ENCODE measurements at regions not wholly inside any gene's neighbourhood (a gene's known extent, or its start where the extent isn't known, plus 50 kb on each side); places are given as distances from the start of the nearest gene placed in this dataset.

DNA sequence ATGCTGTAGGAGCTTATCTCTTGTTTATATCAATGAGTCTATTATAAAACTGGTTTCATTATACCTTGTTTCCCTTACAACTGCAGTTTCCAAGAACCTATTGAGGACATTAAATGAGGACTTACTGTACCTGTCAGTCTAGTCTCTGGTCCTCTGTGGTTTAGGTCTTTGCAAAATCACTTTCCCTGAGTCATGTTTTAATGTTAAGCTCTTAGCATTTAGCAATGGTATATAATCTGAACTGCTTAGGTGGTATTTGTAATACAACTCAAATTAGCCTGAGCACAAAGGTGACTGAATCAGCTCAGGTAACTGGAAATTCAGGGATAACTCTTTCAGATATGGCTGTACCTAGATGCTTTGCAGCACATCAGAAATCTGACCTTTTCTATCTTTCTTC lies 418.3 kb upstream of the SPRED2 start:
- H3K36me3 ChIP-seq, result no peaks in the 10 kb centered on the region
- no peak overlapping the region for H3K4me3 ChIP-seq (ENCODE audit: low read depth in 1 of 2, low read length in 1 of 2)
- TF ChIP-seq CTCF (IDR thresholded peaks at IDR 0.05), result no peak
- no peaks in the 10 kb centered on the region for H3K9me3 ChIP-seq
- H3K27ac ChIP-seq, result no peak overlapping the region
- H3K27me3 ChIP-seq, result no peaks in the 10 kb centered on the region
- no peaks in the 10 kb centered on the region for H3K4me1 ChIP-seq (ENCODE audit: control insufficient read depth in 1 of 2, insufficient read depth in 1 of 2, low read depth in 1 of 2, low read length in 1 of 2)

- Histone ChIP-seq H3K9me3 (no peaks in the 10 kb centered on the region), H3K36me3 (no peaks in the 10 kb centered on the region), H3K27me3 (no peaks in the 10 kb centered on the region), H3K4me3 (ENCODE audit: low read depth in 1 of 2, low read length in 1 of 2) (no peak overlapping the region), H3K27ac (no peak overlapping the region), H3K4me1 (ENCODE audit: control insufficient read depth in 1 of 2, insufficient read depth in 1 of 2, low read depth in 1 of 2, low read length in 1 of 2) (no peaks in the 10 kb centered on the region)
- no peak for TF ChIP-seq CTCF (IDR thresholded peaks at IDR 0.05)
These were observed 414.7 kb upstream of the SPRED2 start for GRCh38 chr2:65846989-65847678.

- H3K36me3 ChIP-seq, result no peaks in the 10 kb centered on the region
- no peak for TF ChIP-seq CTCF (IDR thresholded peaks at IDR 0.05)
- H3K9me3 ChIP-seq, result no peaks in the 10 kb centered on the region
- H3K4me1 ChIP-seq (ENCODE audit: control insufficient read depth in 1 of 2, insufficient read depth in 1 of 2, low read depth in 1 of 2, low read length in 1 of 2), result no peaks in the 10 kb centered on the region
- no peaks in the 10 kb centered on the region for H3K27me3 ChIP-seq
- H3K27ac ChIP-seq, result no peak overlapping the region
- H3K4me3 ChIP-seq (ENCODE audit: low read depth in 1 of 2, low read length in 1 of 2), result no peak overlapping the region
These were observed 413.2 kb upstream of the SPRED2 start for GRCh38 chr2:65845442-65846182.

DNA sequence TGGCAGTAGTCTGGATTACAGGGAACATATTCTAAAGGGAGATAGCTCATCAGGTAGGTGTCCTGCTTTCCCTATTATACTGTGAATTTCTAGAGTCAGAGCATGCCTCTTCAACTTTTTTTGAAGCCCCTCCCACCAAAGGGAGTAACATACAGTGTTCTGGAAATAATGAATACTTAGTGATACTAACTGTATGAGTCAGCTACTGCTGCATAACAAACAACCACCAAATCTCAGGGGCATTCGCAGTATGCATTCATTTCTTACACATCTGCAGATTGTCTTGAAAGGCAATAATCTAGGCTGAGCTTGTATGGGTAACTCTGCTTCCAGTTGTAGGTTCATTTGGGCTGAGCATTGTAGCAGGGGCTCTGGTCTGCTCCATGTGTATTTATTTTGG lies 409.7 kb upstream of the SPRED2 start:
- Histone ChIP-seq H3K27ac (no peak overlapping the region), H3K9me3 (no peaks in the 10 kb centered on the region), H3K4me1 (ENCODE audit: control insufficient read depth in 1 of 2, insufficient read depth in 1 of 2, low read depth in 1 of 2, low read length in 1 of 2) (no peaks in the 10 kb centered on the region), H3K27me3 (no peaks in the 10 kb centered on the region), H3K36me3 (no peaks in the 10 kb centered on the region), H3K4me3 (ENCODE audit: low read depth in 1 of 2, low read length in 1 of 2) (no peak overlapping the region)
- TF ChIP-seq CTCF (IDR thresholded peaks at IDR 0.05), result no peak

DNA sequence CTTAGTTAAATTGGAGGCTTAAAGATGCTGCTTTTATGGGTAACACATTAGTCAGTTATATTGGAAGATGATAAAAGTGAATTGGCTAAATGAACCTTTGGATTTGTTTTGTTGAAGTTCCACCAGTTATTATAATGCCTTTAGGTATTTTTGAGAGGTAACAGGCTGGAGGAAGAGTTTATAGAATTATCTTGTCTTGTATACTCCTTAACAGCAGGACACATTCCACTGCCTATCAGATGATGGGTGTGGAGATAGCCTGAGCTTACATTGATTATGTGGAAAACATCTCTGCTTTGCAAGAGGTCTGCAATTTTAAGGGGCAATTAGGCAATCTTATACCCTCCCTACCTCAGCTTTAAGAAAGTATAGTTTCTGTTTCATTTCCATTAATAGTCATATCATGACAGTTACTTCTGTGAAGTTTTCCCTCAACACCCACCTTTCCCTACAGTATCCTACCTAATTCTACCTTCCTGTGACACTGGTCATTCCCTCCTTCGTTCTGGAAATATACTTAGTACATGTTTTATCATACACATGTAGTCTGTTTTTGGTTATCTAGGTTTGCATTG lies 403.7 kb upstream of the SPRED2 start:
- TF ChIP-seq CTCF (IDR thresholded peaks at IDR 0.05), result no peak
- H3K9me3 ChIP-seq, result no peaks in the 10 kb centered on the region
- H3K4me3 ChIP-seq (ENCODE audit: low read depth in 1 of 2, low read length in 1 of 2), result no peak overlapping the region
- no peak overlapping the region for H3K27ac ChIP-seq
- H3K4me1 ChIP-seq (ENCODE audit: control insufficient read depth in 1 of 2, insufficient read depth in 1 of 2, low read depth in 1 of 2, low read length in 1 of 2), result no peaks in the 10 kb centered on the region
- H3K36me3 ChIP-seq, result no peaks in the 10 kb centered on the region
- no peaks in the 10 kb centered on the region for H3K27me3 ChIP-seq
